SU-DHL-6 (cell line): ENCODE measurements at regions not wholly inside any gene's neighbourhood (a gene's known extent, or its start where the extent isn't known, plus 50 kb on each side); places are given as distances from the start of the nearest gene placed in this dataset.

Source experiments
- EZH2phosphoT487 ChIP-seq: fragments of 200-600 bp; sonication (generic), shearing (Covaris generic); conservative IDR thresholded peaks from 2 replicates; pipeline ENCODE4 v1.6.1; 2018; ENCODE audit warnings: mild to moderate bottlenecking, antibody characterized with exemption, low read length, moderate library complexity, mixed read lengths
- TF ChIP-seq, protein P1 (sequence below): fragments of 200-600 bp; sonication (generic); IDR thresholded peaks from one replicate; pipeline ENCODE4 v1.5.1; 2017; ENCODE audit warnings: antibody characterized with exemption, mild to moderate bottlenecking, low read length, moderate library complexity; ENCODE audit not compliant: insufficient read depth, poor library complexity, severe bottlenecking

DNA sequence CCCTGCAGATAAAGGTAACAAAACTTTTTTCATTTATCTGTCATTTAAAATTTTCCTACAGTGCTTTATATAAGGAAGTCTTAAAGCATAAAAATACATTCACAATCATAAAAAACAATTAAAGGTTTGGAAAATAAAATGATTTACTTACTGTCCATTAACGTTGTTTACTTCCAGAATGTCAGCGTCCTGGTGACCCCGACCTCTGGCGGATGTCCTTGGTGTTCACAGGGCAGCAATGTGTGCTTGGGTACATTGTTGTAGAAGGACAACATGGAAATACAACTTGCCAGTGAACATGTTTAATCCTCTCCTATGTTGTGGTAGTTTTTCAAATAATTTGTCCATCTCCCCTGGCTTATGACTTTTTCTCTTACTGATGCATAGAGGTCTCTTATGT, 168.8 kb upstream of the NDN start:
- TF ChIP-seq, protein P1, sequence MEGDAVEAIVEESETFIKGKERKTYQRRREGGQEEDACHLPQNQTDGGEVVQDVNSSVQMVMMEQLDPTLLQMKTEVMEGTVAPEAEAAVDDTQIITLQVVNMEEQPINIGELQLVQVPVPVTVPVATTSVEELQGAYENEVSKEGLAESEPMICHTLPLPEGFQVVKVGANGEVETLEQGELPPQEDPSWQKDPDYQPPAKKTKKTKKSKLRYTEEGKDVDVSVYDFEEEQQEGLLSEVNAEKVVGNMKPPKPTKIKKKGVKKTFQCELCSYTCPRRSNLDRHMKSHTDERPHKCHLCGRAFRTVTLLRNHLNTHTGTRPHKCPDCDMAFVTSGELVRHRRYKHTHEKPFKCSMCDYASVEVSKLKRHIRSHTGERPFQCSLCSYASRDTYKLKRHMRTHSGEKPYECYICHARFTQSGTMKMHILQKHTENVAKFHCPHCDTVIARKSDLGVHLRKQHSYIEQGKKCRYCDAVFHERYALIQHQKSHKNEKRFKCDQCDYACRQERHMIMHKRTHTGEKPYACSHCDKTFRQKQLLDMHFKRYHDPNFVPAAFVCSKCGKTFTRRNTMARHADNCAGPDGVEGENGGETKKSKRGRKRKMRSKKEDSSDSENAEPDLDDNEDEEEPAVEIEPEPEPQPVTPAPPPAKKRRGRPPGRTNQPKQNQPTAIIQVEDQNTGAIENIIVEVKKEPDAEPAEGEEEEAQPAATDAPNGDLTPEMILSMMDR = no peak
- no peak for TF ChIP-seq EZH2phosphoT487
